ENCODE measurements at regions not wholly inside any gene's neighbourhood (a gene's known extent, or its start where the extent isn't known, plus 50 kb on each side); places are given as distances from the start of the nearest gene placed in this dataset.

DNA sequence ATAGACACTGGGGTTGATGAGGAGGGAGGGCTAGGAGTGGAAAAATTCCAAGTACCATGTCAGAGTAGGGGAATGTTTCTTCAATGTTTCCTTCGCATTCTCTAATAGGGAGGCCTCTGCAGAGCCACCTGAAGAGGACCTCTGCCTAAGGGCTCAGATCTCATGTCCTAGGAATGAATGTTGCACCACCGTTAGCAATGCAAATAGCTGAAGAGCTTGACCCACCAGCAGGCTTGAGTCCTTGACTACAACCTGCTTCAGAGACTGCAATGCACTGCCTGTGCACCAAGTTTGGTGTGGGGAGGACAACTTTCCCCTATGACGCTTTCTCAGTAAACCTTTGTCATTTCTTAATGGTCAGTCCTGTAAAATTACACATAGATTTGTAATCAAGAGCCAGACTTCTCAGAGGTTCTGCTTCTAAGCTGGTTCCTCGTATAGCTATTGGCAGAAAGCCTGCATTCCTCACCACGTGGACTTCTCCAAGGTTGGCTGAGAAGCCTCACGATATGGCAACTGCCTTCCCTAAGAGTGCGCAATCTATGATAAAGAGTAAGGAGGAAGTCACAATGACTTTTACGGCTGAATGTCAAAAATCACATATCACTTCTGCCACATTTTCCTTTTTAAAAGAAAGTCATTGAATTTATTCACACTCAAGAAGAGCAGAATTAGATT is 600.7 kb upstream of the PTGER4 start:
- TF ChIP-seq, protein P1, sequence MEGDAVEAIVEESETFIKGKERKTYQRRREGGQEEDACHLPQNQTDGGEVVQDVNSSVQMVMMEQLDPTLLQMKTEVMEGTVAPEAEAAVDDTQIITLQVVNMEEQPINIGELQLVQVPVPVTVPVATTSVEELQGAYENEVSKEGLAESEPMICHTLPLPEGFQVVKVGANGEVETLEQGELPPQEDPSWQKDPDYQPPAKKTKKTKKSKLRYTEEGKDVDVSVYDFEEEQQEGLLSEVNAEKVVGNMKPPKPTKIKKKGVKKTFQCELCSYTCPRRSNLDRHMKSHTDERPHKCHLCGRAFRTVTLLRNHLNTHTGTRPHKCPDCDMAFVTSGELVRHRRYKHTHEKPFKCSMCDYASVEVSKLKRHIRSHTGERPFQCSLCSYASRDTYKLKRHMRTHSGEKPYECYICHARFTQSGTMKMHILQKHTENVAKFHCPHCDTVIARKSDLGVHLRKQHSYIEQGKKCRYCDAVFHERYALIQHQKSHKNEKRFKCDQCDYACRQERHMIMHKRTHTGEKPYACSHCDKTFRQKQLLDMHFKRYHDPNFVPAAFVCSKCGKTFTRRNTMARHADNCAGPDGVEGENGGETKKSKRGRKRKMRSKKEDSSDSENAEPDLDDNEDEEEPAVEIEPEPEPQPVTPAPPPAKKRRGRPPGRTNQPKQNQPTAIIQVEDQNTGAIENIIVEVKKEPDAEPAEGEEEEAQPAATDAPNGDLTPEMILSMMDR (IDR thresholded peaks at IDR 0.05): no peak
- no peak for TF ChIP-seq EP300 (IDR thresholded peaks at IDR 0.05; ENCODE audit: low read depth)

Measured in transverse colon (tissue), 3 donors.